K562 (cell line): ENCODE measurements at regions not wholly inside any gene's neighbourhood (a gene's known extent, or its start where the extent isn't known, plus 50 kb on each side); places are given as distances from the start of the nearest gene placed in this dataset.
A peak's percentile ranks its signal among the peaks of the same experiment; 100 is the strongest.

Experiments
- BCLAF1 ChIP-seq, 2 experiments: fragments of 450-650 bp in 1 of 2; IDR thresholded peaks; 2 replicates each; pipeline ENCODE4 v1.6.1; 2011 to 2017; ENCODE audit warnings: low read depth in 2 of 2, antibody characterized with exemption in 1 of 2, borderline replicate concordance in 1 of 2, low read length in 1 of 2, mild to moderate bottlenecking in 1 of 2, mixed read lengths in 1 of 2; ENCODE audit not compliant: control insufficient read depth in 1 of 2
- CREB3 ChIP-seq: fragments of 450-650 bp; conservative IDR thresholded peaks from 2 replicates; pipeline ENCODE4 v1.6.1; 2016; ENCODE audit warnings: missing genetic modification characterization, low read depth, mild to moderate bottlenecking, missing compliant biosample characterization, moderate library complexity
- ESRRA ChIP-seq: fragments of 450-650 bp; IDR thresholded peaks from 2 replicates; pipeline ENCODE4 v1.6.1; 2014; ENCODE audit warnings: low read depth, mild to moderate bottlenecking, moderate library complexity, borderline replicate concordance
- ETV1 ChIP-seq: fragments of 450-650 bp; conservative IDR thresholded peaks from 2 replicates; pipeline ENCODE4 v1.6.1; 2016; ENCODE audit warnings: missing genetic modification characterization, control low read depth, low read depth, missing compliant biosample characterization
- FOXP1 ChIP-seq: sonication (generic); formaldehyde crosslinking; IDR thresholded peaks from 2 replicates; pipeline ENCODE4 v1.8.0; 2022; ENCODE audit warnings: mild to moderate bottlenecking, missing genetic modification reagents
- GTF2E2 ChIP-seq: fragments of 200-800 bp; sonication (Bioruptor generic); IDR thresholded peaks from 2 replicates; pipeline ENCODE4 v1.6.1; 2016; ENCODE audit warnings: missing genetic modification characterization, missing compliant biosample characterization
- MITF ChIP-seq: IDR thresholded peaks from 2 replicates; pipeline ENCODE4 v1.6.1; 2014; ENCODE audit warnings: antibody characterized with exemption
- MTA3 ChIP-seq: fragments of 450-650 bp; formaldehyde crosslinking; IDR thresholded peaks from 2 replicates; pipeline ENCODE4 v1.6.1; 2017; ENCODE audit warnings: mild to moderate bottlenecking, borderline replicate concordance
- PHTF2 ChIP-seq: fragments of 250-450 bp; sonication (Bioruptor Pico); IDR thresholded peaks from 2 replicates; pipeline ENCODE4 v1.5.0; 2021; ENCODE audit warnings: mild to moderate bottlenecking
- PKNOX1 ChIP-seq: fragments of 450-650 bp; IDR thresholded peaks from 2 replicates; pipeline ENCODE4 v1.6.1; 2016
- POLR2H ChIP-seq: IDR thresholded peaks from 2 replicates; pipeline ENCODE4 v1.6.1; 2016; ENCODE audit warnings: missing genetic modification characterization, low read depth, mild to moderate bottlenecking, control low read depth, missing compliant biosample characterization, moderate library complexity
- RB1 ChIP-seq: fragments of 450-650 bp; IDR thresholded peaks from 2 replicates; pipeline ENCODE4 v1.6.1; 2017; ENCODE audit warnings: low read depth, mild to moderate bottlenecking
- RBFOX2 ChIP-seq: fragments of 200-400 bp; formaldehyde crosslinking; IDR thresholded peaks from 2 replicates; pipeline ENCODE4 v1.6.1; 2017; ENCODE audit warnings: low read depth, mild to moderate bottlenecking, low read length, moderate library complexity
- SIN3A ChIP-seq, 2 experiments: fragments of 150-350 bp in 1 of 2; IDR thresholded peaks; 2 replicates each; pipeline ENCODE4 v1.6.1; 2011 to 2016; ENCODE audit warnings: borderline replicate concordance in 2 of 2, low read depth in 2 of 2, low read length in 2 of 2, mild to moderate bottlenecking in 2 of 2, moderate library complexity in 2 of 2; ENCODE audit not compliant: control insufficient read depth in 1 of 2
- SMARCA4 ChIP-seq: fragments of 450-650 bp; IDR thresholded peaks from 2 replicates; pipeline ENCODE4 v1.6.1; 2016
- SMARCB1 ChIP-seq: IDR thresholded peaks from 2 replicates; pipeline ENCODE4 v1.6.1; 2011; ENCODE audit warnings: improper control_type of control experiment, low read depth; ENCODE audit not compliant: insufficient read length
- SPI1 ChIP-seq: IDR thresholded peaks from 2 replicates; pipeline ENCODE4 v1.6.1; 2011; ENCODE audit warnings: low read depth, low read length, control low read depth, borderline replicate concordance
- SUPT5H ChIP-seq: fragments of 450-650 bp; IDR thresholded peaks from 2 replicates; pipeline ENCODE4 v1.6.1; 2016
- TBL1XR1 ChIP-seq, 2 experiments: IDR thresholded peaks; 2 replicates each; pipeline ENCODE4 v1.6.1; 2012; ENCODE audit warnings: improper control_type of control experiment in 2 of 2, low read length in 2 of 2, mild to moderate bottlenecking in 1 of 2
- YY1 ChIP-seq, 3 experiments: IDR thresholded peaks; 2 replicates each; pipeline ENCODE4 v1.6.1; 2011; ENCODE audit warnings: low read length in 2 of 3, mild to moderate bottlenecking in 2 of 3, moderate library complexity in 2 of 3, borderline replicate concordance in 1 of 3, control low read depth in 1 of 3, low read depth in 1 of 3; ENCODE audit not compliant: insufficient read depth in 3 of 3, insufficient replicate concordance in 2 of 3, control insufficient read depth in 1 of 3, insufficient read length in 1 of 3; ENCODE audit errors: extremely low read depth in 1 of 3
- ZFP36 ChIP-seq: fragments of 150-350 bp; IDR thresholded peaks from 2 replicates; pipeline ENCODE4 v1.6.1; 2018; ENCODE audit warnings: low read length, low read depth; ENCODE audit not compliant: partially characterized antibody

- no peak; the same call in 1 of the 2 replicates for TF ChIP-seq FOXP1
- TF ChIP-seq RB1, result no peak
- TF ChIP-seq MTA3, result peak; percentile 25; the same call in 1 of the 2 replicates
- TF ChIP-seq SIN3A (IDR thresholded peaks at IDR 0.05; ENCODE audit: borderline replicate concordance in 2 of 2, control insufficient read depth in 1 of 2, low read depth in 2 of 2, low read length in 2 of 2), result no peak
- no peak for TF ChIP-seq RBFOX2
- no peak for TF ChIP-seq SUPT5H
- no peak for TF ChIP-seq SMARCA4
- no peak for TF ChIP-seq SMARCB1
- no peak for TF ChIP-seq GTF2E2 (tag)
- no peak for TF ChIP-seq SPI1
- TF ChIP-seq PKNOX1, result no peak
- no peak for TF ChIP-seq MITF
- TF ChIP-seq CREB3, result peak; percentile 24; the same call in 1 of the 2 replicates
- TF ChIP-seq PHTF2, result no peak
- TF ChIP-seq YY1 (IDR thresholded peaks at IDR 0.05; ENCODE audit: borderline replicate concordance in 1 of 3, control insufficient read depth in 1 of 3, extremely low read depth in 1 of 3, insufficient read depth in 3 of 3, insufficient read length in 1 of 3, insufficient replicate concordance in 2 of 3, low read depth in 1 of 3, low read length in 2 of 3), result no peak
- TF ChIP-seq TBL1XR1 (IDR thresholded peaks at IDR 0.05; ENCODE audit: low read length in 2 of 2), result no peak
- TF ChIP-seq BCLAF1 (IDR thresholded peaks at IDR 0.05; ENCODE audit: borderline replicate concordance in 1 of 2, control insufficient read depth in 1 of 2, low read depth in 2 of 2, low read length in 1 of 2), result no peak
- TF ChIP-seq ETV1, result no peak
- no peak for TF ChIP-seq ZFP36
- no peak for TF ChIP-seq POLR2H (tag)
- peak; percentile 31 for TF ChIP-seq ESRRA
Observed at GRCh38 chr16:85460252-85461021, 152.7 kb upstream of the GSE1 start (continued).
